SHP77 (cell line): ENCODE measurements at regions not wholly inside any gene's neighbourhood (a gene's known extent, or its start where the extent isn't known, plus 50 kb on each side); places are given as distances from the start of the nearest gene placed in this dataset.
"Not testable (repeated sequence)": the region's sequence is repeated elsewhere in the genome, so short reads cannot be mapped to it uniquely, and the experiment has no call there.

Experiments
- DNase-seq, 2 experiments: peaks; one replicate each; lab custom pipeline; 2025; lab: John Stamatoyannopoulos, UW

DNA sequence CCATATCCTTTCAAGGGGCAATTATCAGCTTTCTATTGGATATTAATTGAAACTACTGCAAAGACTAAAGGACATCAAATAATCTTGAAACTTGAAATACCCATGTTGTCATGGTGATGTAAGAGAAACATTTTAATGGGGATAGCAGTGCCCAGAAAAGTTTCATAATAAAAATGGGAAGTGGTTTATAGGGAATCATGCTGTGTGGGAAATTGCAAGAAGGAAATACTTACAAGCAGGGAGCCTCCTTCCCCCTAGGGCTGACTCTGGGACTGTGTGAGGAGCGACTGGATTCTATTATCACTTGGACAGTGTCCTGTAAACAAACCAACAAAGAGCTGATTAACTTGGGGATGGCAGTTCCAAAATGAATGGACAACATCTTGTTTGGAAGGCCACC is 1393.1 kb upstream of the GOT2 start:
- no peak for DNase-seq

DNA sequence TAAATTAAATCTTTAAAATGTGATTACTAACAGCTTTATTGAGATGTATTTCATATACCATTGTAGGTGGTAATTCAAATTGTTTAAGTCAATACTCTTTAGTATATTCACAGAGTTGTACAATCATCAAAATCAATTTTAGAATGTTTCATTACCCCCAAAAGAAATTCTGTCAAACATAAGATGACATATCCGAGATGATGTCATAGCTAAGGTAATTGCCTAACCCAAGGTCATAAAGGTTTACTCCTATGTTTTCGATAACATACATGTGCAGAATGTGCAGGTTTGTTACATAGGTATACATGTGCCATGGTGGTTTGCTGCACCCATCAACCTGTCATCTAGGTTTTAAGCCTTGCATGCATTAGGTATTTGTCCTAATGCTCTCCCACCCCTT is 1392.0 kb upstream of the GOT2 start:
- not testable (repeated sequence) for DNase-seq

DNA sequence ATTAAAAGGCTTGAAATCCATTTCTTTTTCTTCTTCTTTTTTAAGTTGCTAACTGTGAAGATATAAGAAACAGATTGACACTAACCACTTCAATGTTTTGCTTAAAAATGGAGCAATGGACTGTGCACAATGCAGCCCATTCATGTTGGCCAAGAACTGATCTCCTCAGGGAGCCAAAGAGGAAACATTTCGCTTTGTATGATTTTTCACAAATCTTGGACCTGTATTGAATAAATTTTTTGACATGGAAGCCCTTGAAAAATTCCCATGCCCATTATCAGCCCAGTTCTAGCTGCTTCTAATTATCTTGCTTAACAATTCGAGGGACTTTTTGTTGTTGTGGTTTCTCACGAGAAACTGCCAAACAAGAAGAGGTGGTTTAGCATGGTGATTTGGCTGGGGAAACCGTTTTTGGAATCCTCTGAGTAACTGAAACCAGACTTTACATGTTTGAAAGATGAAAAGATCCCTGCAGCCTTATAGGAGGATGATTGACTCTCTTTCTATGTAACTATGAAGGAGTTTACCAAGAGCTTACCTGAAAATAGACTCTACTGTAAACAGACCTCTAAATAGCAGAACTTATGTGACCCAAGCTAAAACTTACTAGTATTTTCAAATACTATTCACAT is 1389.4 kb upstream of the GOT2 start:
- DNase-seq, result no peak

DNA sequence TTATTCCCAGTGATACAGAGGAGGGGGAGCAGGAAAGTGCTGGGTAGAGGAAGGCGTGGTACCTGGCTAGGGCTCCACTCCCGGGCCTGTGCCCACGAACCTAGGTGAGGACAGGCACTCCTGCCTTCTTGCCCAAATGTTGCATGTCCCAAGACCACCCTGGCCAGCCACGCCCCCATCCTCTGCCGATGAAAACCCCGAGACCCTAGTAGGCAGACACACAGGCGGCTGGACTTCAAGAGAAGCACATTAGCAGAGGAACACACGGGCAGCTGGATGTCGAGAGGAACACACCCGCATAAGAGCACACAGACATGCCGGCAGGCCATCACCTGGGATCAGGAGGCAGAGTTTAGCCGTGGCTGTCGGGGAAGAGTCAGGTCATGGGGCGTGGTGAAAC is 1386.5 kb upstream of the GOT2 start:
- no peak for DNase-seq

DNA sequence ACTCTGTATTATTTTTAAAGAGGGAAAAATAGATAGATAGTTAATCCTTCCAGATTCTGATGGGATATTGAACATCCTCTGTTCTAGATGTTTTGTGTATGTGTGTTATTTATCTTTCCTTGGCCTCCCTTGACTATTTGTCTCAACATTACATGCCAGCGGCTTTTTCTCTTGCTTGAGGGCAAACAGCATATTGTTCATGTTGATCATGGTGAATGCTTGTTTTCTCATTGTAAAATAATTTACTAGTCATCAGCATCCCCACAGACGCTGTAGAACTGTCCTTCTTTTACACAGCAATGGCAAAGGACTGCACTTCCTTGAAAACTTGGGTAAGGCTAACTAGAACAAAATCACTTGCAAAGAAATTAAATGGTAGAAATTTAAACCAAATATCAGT is 1376.4 kb upstream of the GOT2 start:
- no peak for DNase-seq

DNA sequence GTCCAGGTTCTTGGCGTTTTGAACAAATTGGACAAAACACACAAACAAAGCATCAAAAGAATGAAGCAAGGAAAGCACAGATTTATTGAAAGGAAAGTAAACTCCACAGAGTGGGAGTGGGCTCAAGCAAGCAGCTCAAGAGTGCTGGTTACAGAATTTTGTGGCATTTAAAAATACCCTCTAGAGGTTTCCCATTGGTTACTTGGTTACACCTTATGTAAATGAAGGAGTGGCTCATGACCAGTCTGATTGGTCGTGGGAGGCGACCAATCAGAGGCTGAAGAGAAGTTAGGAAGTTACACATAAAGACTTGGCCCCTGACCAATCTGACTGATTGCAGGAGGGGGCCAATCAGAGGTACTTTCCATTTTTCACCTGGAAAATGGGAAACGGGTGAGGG is 1373.8 kb upstream of the GOT2 start:
- no peak for DNase-seq

DNA sequence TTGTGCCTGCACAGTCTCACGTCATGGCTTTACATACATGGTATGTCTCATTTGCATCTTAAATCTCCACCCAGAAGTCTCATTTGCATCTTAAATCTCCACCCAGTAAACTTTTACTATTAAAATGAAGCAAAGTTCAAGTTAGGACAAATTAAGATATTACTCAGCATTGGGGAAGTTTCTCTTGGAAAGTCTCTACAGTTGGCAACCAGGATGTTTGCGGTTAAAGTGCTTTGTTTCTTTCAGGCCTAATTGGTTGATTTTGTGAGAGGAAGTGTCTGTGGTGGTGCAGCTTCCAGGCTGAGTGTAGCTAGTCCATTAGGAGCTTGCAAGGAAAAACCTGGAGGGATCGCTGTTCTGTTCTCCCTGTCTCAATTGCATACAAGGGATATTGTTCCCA is 1373.3 kb upstream of the GOT2 start:
- no peak for DNase-seq

DNA sequence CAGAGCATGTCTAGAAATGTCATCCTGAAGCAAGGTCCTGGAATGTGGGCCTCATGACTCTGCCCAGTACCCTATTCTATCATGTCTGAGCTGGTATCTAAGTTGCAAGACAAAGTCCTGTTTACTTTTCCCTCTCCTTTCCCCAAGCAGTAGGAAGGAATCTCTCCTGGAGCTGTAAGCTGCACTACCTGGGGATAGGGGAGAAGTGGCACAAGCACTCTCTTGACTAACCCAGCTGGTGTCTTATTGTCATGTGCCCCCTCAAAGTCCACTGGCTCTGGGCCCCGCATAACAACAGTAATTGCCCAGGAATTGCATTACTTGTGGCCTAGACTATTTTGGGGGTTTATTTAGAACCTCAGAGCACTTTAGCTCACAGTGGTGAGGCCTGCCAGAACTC is 1366.3 kb upstream of the GOT2 start:
- DNase-seq, result no peak

DNA sequence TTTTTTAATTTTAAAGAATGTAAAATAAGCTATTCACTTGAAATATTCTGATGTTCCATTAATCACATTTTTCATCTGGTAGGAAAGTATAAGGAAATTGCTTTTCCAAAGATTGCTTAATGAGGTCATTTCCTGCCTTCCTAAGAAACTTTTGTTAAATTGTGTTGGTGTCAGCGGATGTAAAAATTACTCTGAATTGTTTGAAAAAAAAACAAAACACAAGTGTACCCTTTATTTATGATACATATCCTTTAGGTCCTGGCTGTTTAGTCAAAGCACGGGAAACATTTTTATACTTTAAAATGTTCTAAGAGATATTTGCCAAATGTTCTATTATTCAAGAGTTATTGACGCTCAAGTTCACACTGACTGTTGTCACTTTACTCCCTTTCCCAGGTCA is 1357.4 kb upstream of the GOT2 start:
- no peak for DNase-seq

DNA sequence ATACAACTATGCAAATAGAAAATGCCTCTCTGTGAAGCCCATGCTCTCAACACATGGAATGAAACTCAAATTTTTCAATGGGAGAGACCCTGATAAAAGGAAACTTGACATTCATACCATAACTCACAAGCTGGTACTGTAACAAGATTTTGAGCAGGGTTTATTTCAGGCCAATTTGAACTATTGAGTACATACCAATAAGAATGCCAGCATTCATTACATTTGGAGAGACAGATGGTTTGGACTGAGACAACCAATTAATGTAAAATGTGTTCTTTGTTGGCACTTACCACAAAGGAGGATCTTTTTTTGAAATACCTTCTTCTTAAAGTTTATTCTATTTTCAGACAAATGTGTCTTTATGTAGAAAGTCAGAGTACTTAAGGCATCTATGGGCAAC is 1357.0 kb upstream of the GOT2 start:
- DNase-seq, result no peak

DNA sequence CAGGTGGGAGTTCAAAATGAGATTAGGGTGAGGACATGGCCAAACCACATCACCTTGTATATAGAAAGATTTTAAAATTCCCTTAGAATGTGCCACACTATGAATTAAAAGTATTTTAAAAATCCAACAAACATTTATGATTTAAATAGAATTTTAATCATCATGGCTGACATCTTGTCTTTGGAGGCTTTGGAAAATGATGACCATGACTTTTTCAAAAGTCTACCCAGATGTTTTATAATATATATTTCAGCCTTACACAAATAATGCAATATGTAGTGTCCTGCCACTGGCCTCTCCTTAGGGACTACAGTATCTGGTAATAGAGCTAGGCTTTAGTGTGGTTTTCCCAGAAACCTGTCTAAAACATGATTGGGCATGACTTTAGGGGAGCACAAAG is 1353.4 kb upstream of the GOT2 start:
- no peak for DNase-seq

DNA sequence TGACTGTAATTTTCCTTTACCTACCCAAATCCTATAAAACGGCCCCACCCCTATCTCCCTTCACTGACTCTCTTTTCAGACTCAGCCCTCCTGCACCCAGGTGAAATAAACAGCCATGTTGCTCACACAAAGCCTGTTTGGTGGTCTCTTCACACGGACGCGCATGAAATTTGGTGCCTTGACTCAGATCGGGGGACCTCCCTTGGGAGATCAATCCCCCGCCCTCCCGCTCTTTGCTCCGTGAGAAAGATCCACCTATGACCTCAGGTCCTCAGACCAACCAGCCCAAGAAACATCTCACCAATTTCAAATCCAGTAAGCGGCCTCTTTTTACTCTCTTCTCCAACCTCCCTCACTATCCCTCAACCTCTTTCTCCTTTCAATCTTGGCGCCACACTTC is 1344.7 kb upstream of the GOT2 start:
- DNase-seq, result not testable (repeated sequence)

DNA sequence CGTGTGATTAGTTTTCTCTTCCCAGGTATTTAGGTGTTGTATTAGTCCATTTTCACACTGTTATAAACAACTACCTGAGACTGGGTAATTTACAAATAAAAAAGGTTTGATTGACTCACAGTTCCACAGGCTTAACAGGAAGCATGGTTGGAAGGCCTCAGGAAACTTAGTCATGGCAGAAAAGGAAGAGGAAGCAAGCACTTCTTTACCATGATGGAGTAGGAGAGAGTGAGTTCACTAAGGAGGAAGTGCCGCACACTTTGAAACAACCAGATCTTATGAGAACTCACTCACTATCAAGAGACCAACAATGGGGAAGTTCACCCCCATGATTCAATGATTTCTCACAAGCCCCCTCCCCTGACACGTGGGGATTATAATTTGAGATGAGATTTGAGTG is 1343.7 kb upstream of the GOT2 start:
- no peak for DNase-seq

DNA sequence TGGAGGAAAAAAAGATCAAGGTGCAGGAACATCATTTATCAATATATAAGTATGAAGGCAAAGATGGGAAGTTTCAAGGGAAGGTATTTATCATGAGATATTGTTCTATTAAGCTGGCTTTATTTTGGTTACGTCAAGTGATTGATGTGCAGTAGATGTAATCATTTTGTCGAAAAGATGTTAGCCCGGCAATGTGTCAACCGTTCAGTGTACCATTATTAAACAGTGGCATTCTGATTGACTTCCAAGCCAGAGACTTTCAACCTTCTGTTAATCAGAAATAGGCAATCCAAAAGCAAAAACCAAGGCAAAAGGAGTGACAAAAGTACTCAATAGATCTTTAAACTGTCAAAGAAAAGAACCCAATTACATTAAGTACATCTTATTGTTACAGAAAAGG is 1340.3 kb upstream of the GOT2 start:
- no peak for DNase-seq

DNA sequence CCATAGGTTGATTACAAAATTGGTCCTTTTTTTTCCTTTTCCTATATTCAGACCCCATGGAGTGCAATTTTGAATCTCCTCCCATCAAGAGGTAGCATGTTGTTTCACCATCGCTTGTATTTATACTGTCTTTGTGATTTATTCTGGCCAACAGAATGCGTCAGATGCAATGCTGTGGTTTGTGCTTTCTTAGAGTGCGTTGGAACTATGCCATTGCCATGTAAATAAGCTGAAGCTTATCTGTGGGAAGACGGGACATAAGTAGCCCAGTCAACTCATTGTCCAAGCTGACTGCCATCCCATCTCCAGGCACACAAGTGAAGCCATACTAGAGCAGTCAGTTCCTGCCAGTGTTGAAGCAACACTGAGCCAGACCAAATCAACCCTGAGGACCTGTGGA is 1339.3 kb upstream of the GOT2 start:
- DNase-seq, result no peak

DNA sequence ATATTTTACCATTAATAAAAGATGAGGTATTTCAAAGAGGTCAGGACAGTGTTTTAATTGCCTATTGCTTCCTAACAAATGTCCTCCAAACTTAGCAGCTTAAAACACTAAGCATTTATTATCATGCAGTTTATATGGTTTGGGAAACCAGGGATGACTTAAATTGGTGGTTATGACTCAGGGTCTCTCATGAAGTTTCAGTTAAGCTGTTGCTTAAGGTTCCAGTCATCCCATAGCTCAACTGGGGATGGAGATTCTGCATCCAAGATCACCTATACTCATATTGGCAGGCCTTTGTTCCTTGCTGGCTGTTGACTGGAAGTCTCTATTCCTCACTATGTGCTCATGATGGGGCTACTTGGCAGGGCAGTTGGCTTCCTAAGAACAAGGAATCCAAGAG is 1329.9 kb upstream of the GOT2 start:
- no peak for DNase-seq

DNA sequence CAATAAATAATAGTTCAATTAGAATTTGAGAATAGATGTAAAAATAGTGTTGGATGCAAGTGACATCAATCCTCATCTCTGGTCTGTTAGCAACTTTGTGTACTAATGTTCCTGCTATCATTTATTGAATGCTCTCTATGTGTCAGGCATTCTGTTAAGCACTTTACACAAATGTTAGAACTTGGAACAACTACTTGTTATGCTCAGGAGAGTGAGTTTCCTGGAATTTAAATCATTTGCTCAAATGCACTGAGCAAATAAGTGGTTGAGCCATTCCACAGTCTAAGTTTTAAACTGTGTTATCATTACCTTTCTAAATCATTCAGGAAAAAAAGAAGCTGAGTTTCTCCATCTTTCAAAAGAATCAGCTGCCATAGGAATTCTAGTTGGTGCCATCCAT is 1327.3 kb upstream of the GOT2 start:
- no peak for DNase-seq

DNA sequence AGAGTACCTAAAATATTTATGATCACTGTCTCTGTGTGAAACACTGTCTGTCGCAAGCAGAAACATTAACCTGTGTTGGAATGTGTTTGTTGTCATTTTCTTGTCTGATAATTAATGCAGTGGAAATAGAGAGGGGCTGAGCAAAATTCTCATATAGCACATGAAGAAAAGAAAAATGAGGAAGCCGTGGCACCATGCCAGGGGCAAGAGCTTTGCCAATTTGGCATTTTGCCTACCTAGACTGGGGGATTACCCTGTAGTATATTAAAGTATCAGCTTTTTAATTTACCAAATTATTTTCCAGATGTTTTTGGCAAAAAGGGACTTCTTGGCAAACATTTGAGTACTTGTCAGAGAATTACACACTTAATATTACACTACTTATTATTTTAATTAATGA is 1326.6 kb upstream of the GOT2 start:
- no peak for DNase-seq

DNA sequence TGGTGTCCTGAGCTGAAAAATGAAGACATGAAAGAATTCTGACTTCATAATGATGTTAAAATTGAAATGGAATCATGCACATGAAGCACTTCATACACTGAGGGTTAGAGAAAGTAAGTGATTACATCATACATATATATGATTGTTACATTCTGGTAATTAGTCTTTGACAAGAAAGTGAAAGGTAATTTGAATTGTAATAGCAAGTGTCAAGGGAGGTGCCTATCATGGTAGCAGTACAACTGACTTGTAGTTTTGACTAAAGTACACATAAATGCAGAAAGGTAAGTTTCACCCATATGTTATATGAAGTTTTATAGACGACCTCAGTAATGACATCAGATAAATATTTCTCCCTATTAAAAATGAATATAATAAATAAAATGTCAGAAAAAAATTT is 1325.0 kb upstream of the GOT2 start:
- no peak for DNase-seq

DNA sequence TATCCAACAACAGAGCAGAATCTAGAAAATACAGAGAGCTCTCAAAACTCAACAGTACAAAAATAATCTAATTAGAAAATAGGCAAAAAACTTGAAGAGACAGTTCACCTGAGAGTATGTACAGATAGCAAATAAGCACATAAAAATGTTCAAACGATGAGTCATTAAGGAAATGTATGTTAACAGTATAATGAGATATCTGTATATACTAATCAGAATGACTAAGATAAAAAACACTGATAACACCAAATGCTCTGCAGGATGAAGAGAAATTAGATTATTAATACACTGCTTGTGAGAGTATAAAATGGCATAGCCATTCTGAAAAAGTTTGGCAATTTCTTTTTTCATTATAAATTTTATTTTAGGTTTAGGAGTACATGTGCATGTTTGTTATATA is 1307.6 kb upstream of the GOT2 start:
- no peak for DNase-seq

DNA sequence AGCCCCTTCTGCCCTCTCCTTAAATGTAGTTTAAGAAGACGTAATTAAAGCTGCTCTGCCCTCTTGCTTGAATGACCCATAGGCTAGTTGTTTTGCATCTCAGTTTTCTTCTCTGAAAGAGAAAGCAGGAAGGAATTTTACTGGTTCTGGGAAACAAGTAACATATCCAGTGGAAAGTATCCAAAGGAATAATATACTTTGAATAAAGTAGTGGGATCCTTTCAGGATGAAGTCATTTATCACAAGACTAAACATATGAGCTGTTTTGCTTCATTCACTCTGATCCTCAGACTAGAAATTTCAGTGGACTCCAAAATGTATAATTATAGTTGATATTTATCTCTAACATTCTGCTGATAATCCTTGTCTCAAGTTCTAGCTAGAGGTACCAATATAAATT is 1297.6 kb upstream of the GOT2 start:
- DNase-seq, result no peak

DNA sequence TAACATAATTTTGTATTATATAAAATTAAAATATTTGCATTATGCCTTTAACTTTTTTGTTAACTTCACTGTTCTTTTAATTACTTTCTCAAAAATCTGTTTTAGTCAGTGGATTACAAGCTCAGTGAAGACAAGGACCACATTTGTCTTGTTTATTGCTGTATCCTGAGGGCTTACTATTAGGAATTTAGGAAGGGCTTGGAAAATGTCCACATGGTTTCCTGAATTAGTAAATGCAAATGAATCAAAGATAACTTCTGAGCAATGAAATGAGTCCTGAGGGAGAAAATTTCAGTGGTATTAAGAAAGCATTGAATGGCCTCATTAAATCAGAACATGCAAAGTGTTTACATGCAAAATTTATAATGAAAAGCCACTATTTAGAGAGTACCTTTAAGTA is 1293.2 kb upstream of the GOT2 start:
- DNase-seq, result no peak

DNA sequence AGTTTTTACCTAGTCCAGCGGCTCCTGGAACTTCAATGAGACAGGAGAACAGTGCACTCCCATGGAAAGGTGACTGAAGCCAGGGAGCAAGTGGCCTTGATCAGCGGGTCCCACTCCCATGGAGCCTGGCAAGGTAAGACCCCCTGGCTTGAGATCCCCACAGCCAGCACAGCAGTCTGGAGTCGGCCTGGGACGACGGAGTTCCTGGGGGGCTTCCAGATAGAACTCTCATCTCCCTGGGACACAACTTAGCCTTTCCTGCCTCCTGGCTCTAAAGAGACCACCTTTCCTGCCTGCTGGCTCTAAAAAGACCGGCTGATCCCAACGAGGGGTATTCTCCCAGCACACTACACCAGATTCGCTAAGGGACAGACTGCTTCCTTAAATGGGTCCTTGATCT is 1279.0 kb upstream of the GOT2 start:
- no peak for DNase-seq

DNA sequence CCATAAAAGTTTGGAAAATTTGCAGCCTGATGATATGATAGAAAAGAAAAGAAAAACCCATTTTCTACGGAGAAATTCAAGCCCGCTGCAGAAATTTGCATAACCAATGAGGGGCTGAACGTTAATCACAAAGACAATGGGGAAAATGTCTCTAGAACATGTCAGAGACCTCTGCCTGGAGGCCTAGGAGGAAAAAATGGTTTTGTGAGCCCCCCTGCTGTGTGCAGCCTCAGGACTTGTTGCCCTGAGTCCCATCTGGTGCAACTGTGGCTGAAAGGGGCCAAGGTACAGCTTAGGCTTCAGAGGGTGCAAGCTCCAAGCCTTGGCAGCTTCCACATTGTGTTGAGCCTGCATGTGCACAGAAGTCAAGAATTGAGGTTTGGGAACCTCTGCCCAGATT is 1267.4 kb upstream of the GOT2 start:
- no peak for DNase-seq

DNA sequence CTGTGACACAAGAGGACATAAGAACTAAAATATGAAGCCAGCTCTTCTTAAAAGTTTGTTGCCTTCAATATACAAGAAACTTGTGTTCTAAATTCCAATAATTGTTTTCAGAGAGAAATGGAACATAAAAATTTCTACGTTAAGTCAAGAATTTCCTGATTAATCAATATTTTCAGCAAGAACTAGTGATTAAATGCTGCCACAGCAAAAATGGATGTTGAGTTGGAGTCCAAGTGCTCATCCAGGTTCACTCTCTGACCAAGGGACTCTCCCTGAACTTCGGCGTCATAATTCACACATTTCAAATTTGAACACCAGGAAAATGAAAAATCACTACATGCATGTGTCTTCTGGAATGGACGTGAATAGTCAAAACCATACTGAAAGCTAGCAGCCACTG is 1263.6 kb upstream of the GOT2 start:
- no peak for DNase-seq
